Lung (tissue), 11 donors: ENCODE measurements at regions not wholly inside any gene's neighbourhood (a gene's known extent, or its start where the extent isn't known, plus 50 kb on each side); places are given as distances from the start of the nearest gene placed in this dataset.
"Not testable (repeated sequence)": the region's sequence is repeated elsewhere in the genome, so short reads cannot be mapped to it uniquely, and the experiment has no call there.

Experiments used
- ATAC-seq: fragments of 200-7000 bp; cut with Tn5 transposase; one replicate; pipeline ENCODE4 v1.9.1; 2020; ENCODE audit warnings: moderate number of reproducible peaks; ENCODE audit not compliant: insufficient read depth, low FRiP score
- DNase-seq, 3 donors: peaks; one replicate each; pipeline ENCODE4 v3.0.0-alpha.2; 2013 to 2017
- H3K27ac ChIP-seq, 2 donors: one replicate each; pipeline ENCODE4 v1.5.1; 2013; ENCODE audit warnings: mild to moderate bottlenecking in 2 of 2, moderate library complexity in 2 of 2, control low read depth in 1 of 2, inconsistent platforms in 1 of 2, low read depth in 1 of 2, low read length in 1 of 2
- H3K27me3 ChIP-seq, 3 donors: one replicate each; pipeline ENCODE4 v1.5.1; 2013; ENCODE audit warnings: low read length in 2 of 3; ENCODE audit not compliant: control insufficient read depth in 3 of 3, insufficient read depth in 3 of 3
- H3K36me3 ChIP-seq, 4 donors: one replicate each; pipeline ENCODE4 v1.5.1; 2013; ENCODE audit warnings: low read length in 4 of 4, mild to moderate bottlenecking in 1 of 4, moderate library complexity in 1 of 4; ENCODE audit not compliant: control insufficient read depth in 4 of 4, insufficient read depth in 4 of 4
- H3K4me1 ChIP-seq, 5 donors: one replicate each; pipeline ENCODE4 v1.5.1; 2013; ENCODE audit warnings: low read length in 5 of 5, mild to moderate bottlenecking in 2 of 5, moderate library complexity in 1 of 5; ENCODE audit not compliant: control insufficient read depth in 5 of 5, insufficient read depth in 5 of 5
- H3K4me3 ChIP-seq: one replicate; pipeline ENCODE4 v1.5.1; 2013; ENCODE audit warnings: mild to moderate bottlenecking, control low read depth, moderate library complexity
- H3K9ac ChIP-seq, 2 donors: one replicate each; pipeline ENCODE4 v1.5.1; 2013; ENCODE audit warnings: low read length in 2 of 2, control low read depth in 1 of 2; ENCODE audit not compliant: insufficient read depth in 1 of 2
- H3K9me3 ChIP-seq, 4 donors: one replicate each; pipeline ENCODE4 v1.5.1; 2013; ENCODE audit warnings: low read length in 3 of 4, mild to moderate bottlenecking in 1 of 4, moderate library complexity in 1 of 4; ENCODE audit not compliant: control insufficient read depth in 4 of 4, insufficient read depth in 3 of 4
- whole genome bisulfite sequencing, 2 donors: extraction: QIAGEN DNeasy Blood & Tissue Kit; methylation state at CpG; one replicate each; pipeline ENCODE4 v1.1.7; 2013; 5-methylcytosine and 5-hydroxymethylcytosine counted together
- TF ChIP-seq, protein P1 (sequence below): IDR thresholded peaks from 2 replicates; pipeline ENCODE4 v1.5.1; 2012; ENCODE audit warnings: mild to moderate bottlenecking; ENCODE audit errors: control extremely low read depth, extremely low read depth
- donor health status: control.
- donor health status: control.
- donor health status: Bipolar disorder and iron deficiency.
- donor health status: healthy.
- donor health status: DM: yes; HTN: yes; CAD: no.

GRCh38 chr12:17035372-17035771 lies 429.4 kb upstream of the LMO3 start:
- no peaks in the 10 kb centered on the region for H3K36me3 ChIP-seq
- H3K27ac ChIP-seq = no peak overlapping the region
- DNase-seq = no peak
- 85 to 86% methylated on average over 5 of the region's 5 CpGs for WGBS, 2 donors
- H3K9me3 ChIP-seq = no peaks in the 10 kb centered on the region
- H3K4me1 ChIP-seq = no peaks in the 10 kb centered on the region
- no peak overlapping the region for H3K9ac ChIP-seq
- H3K4me3 ChIP-seq = no peak overlapping the region
- no peak for ATAC-seq
- TF ChIP-seq, protein P1, sequence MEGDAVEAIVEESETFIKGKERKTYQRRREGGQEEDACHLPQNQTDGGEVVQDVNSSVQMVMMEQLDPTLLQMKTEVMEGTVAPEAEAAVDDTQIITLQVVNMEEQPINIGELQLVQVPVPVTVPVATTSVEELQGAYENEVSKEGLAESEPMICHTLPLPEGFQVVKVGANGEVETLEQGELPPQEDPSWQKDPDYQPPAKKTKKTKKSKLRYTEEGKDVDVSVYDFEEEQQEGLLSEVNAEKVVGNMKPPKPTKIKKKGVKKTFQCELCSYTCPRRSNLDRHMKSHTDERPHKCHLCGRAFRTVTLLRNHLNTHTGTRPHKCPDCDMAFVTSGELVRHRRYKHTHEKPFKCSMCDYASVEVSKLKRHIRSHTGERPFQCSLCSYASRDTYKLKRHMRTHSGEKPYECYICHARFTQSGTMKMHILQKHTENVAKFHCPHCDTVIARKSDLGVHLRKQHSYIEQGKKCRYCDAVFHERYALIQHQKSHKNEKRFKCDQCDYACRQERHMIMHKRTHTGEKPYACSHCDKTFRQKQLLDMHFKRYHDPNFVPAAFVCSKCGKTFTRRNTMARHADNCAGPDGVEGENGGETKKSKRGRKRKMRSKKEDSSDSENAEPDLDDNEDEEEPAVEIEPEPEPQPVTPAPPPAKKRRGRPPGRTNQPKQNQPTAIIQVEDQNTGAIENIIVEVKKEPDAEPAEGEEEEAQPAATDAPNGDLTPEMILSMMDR = no peak
- H3K27me3 ChIP-seq = no peaks in the 10 kb centered on the region

DNA sequence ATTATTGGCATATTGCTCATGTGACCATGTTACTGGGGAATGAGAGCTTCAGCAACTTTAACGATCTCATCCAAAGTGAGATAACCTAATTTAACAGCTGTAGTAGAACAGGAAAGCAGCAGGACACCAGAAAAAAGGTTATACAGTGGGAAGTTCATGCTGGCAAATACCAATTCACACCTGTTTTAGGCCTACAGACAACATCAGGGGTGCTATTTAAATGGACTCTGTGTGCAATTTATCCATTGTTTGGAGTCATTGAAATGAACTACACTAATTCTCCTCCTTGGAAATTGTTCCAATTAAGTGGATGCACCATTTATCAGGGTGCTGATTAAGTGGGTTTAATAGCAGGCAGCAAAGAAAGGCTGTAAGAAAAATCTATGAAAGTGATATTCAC lies 424.4 kb upstream of the LMO3 start:
- no peak overlapping the region for H3K27ac ChIP-seq
- no peaks in the 10 kb centered on the region for H3K9me3 ChIP-seq
- H3K4me1 ChIP-seq = no peaks in the 10 kb centered on the region
- no peaks in the 10 kb centered on the region for H3K27me3 ChIP-seq
- H3K4me3 ChIP-seq = no peak overlapping the region
- no peak overlapping the region for H3K9ac ChIP-seq
- ATAC-seq (no peak), DNase-seq (no peak)
- TF ChIP-seq, protein P1 = no peak
- H3K36me3 ChIP-seq = no peaks in the 10 kb centered on the region
- 34 to 37% methylated on average over 1 of the region's 1 CpG for WGBS, 2 donors

DNA sequence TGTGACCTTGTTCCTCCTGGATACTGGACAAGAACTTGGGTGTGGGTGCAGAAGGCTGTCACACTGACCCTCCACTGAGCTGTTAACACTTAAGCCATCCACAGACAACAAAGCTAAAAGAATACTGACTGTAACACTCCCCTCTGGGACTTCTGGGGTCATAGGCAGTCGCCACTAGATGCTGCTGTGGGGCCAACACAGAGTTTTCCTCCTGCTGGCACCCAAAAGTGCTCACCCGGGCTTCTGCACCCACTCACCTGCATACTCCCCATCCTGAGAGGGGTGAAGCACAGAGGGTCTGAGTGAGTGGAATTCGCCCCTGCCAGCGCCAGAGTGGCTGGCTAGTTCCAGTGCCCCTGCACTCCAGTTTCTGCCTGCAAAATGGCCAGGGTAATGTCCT lies 422.4 kb upstream of the LMO3 start:
- Histone ChIP-seq H3K4me1 (no peaks in the 10 kb centered on the region), H3K36me3 (no peaks in the 10 kb centered on the region), H3K9ac (no peak overlapping the region), H3K27ac (no peak overlapping the region), H3K27me3 (no peaks in the 10 kb centered on the region), H3K4me3 (no peak overlapping the region), H3K9me3 (no peaks in the 10 kb centered on the region)
- TF ChIP-seq, protein P1 = no peak
- no peak for ATAC-seq
- DNase-seq = no peak
- 55 to 58% methylated on average over 4 of the region's 4 CpGs for WGBS, 2 donors

GRCh38 chr12:17025424-17025823 lies 419.5 kb upstream of the LMO3 start:
- DNase-seq, H3K4me1 ChIP-seq, H3K9ac ChIP-seq, H3K27ac ChIP-seq, ATAC-seq, H3K36me3 ChIP-seq, H3K9me3 ChIP-seq, H3K27me3 ChIP-seq, H3K4me3 ChIP-seq: not testable (repeated sequence)
- 79 to 81% methylated on average over 10 of the region's 10 CpGs for WGBS, 2 donors
